ENCODE measurements at regions not wholly inside any gene's neighbourhood (a gene's known extent, or its start where the extent isn't known, plus 50 kb on each side); places are given as distances from the start of the nearest gene placed in this dataset.
A peak's percentile ranks its signal among the peaks of the same experiment; 100 is the strongest.

DNA sequence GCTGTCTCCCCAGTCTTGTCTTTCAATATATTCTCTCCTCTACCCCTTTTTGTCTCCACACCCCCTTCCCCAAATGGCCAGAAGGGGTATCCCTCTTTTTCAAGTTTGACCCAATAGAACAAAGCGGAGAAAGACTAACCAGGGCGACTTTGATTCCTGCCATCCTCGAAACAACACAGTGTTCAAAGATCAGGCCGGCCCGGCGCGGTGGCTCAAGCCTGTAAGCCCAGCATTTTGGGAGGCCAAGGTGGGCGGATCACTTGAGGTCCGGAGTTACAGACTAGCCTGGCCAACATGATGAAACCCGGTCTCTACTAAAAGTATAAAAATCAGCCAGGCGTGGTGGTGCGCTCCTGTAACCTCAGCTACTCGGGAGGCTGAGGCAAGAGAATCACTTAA lies 77.0 kb upstream of the IFNAR2 start:
- no peak for TF ChIP-seq PAX5 (IDR thresholded peaks at IDR 0.05; ENCODE audit: insufficient read depth, low read length, severe bottlenecking)
- no peak for DNase-seq (ENCODE audit: insufficient read length, low spot score)

DNA sequence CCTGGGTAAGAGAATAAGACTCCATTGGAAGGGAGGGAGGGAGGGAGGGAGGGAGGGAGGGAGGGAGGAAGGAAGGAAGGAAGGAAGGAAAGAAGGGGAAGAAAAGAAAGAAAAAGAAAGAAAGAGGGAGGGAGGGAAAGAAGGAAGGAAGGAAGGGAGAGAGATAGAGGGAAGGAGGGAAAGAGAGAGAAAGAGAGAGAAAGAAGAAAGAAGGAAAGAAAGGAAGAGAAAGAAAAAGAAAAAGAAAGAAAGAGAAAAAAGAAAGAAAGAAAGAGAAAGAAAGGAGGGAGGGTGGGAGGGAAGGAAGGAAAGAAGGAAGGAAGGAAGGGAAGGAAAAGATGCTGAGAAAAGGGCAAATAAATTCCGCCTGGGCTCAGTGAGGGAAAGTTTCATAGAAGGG lies 74.7 kb upstream of the IFNAR2 start:
- no peak for DNase-seq (ENCODE audit: insufficient read length, low spot score)
- FAIRE-seq = no peak
- TF ChIP-seq TAF1 (IDR thresholded peaks at IDR 0.05; ENCODE audit: low read depth, low read length) (no peak), POLR2AphosphoS5 (IDR thresholded peaks at IDR 0.05; ENCODE audit: low read depth, low read length) (no peak), POLR2A (IDR thresholded peaks at IDR 0.05; ENCODE audit: low read depth, low read length) (no peak), PAX5 (IDR thresholded peaks at IDR 0.05; ENCODE audit: insufficient read depth, low read length, severe bottlenecking) (no peak), POU2F2 (IDR thresholded peaks at IDR 0.05; ENCODE audit: low read depth, low read length) (no peak), SPI1 (IDR thresholded peaks at IDR 0.05; ENCODE audit: low read depth, low read length) (no peak)

More for the DNA sequence above, 77.0 kb upstream of the IFNAR2 start:
- no peak for FAIRE-seq

DNA sequence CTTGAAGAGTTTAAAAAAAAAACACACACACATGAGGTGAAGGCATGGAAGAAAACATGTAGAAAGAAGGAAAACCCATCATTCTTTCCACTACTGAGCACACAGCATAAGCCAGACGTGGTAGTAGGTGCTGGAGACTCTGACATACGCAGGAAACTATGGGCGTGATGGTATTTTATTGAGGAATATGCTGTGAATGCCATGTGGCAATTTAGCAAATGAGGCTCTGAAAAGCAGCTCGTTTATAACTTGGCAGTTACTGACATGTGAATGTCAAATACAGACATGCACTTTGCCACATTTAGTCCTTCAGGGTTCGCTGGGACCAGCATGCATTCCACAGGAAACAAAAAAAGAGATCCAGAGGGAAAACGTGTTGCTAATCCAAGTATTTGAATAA lies 74.3 kb upstream of the IFNAR2 start:
- TF ChIP-seq TAF1 (IDR thresholded peaks at IDR 0.05; ENCODE audit: low read depth, low read length) = no peak
- TF ChIP-seq POLR2AphosphoS5 (IDR thresholded peaks at IDR 0.05; ENCODE audit: low read depth, low read length) = no peak
- no peak for TF ChIP-seq SPI1 (IDR thresholded peaks at IDR 0.05; ENCODE audit: low read depth, low read length)
- TF ChIP-seq PAX5 (IDR thresholded peaks at IDR 0.05; ENCODE audit: insufficient read depth, low read length, severe bottlenecking) = no peak
- TF ChIP-seq POU2F2 (IDR thresholded peaks at IDR 0.05; ENCODE audit: low read depth, low read length) = no peak
- TF ChIP-seq POLR2A (IDR thresholded peaks at IDR 0.05; ENCODE audit: low read depth, low read length) = no peak
- DNase-seq (ENCODE audit: insufficient read length, low spot score) (no peak), FAIRE-seq (no peak)

DNA sequence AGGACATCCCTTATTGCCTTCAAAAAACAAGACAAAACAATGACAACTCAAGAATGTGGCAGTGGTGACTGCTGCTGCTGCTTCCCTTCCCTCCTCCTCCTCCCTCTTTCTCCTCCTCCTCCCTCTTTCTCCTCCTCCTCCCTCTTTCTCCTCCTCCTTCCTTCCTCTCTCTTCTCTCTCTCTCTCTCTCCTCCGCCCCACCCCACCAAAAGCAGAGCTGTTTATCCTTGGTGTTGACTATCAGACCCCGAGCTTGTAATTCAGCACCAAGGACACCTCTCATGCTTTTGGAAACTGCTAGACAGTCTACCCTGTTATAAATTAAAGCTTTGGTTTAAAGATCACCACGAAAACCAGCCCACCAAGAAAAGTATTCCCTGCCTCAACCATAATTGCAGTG lies 72.4 kb upstream of the IFNAR2 start:
- FAIRE-seq (no peak), DNase-seq (ENCODE audit: insufficient read length, low spot score) (no peak)
- TF ChIP-seq POU2F2 (IDR thresholded peaks at IDR 0.05; ENCODE audit: low read depth, low read length) (no peak), POLR2A (IDR thresholded peaks at IDR 0.05; ENCODE audit: low read depth, low read length) (no peak), TAF1 (IDR thresholded peaks at IDR 0.05; ENCODE audit: low read depth, low read length) (no peak)

DNA sequence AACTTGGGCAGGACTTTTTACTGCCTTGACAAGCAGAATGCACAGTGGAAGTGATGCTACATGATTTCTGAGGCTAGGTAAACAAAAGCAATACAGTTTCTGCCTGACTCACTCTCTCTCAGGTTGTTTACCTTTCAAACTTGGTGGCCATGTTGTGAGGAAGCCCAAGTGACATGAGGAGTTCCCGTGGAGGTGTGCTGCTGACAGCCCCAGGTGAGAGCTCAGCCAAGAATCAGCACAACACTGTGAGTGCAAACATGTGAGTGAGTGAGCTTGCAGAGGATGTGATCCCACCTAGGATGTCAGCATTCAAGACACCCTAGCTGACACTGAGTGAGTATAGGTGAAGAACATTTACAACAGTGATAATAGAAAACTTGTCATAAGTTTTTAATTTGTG lies 71.1 kb upstream of the IFNAR2 start:
- FAIRE-seq (no peak), DNase-seq (ENCODE audit: insufficient read length, low spot score) (no peak)
- no peak for TF ChIP-seq TAF1 (IDR thresholded peaks at IDR 0.05; ENCODE audit: low read depth, low read length)
- no peak for TF ChIP-seq POU2F2 (IDR thresholded peaks at IDR 0.05; ENCODE audit: low read depth, low read length)
- TF ChIP-seq SPI1 (IDR thresholded peaks at IDR 0.05; ENCODE audit: low read depth, low read length) = no peak
- no peak for TF ChIP-seq PAX5 (IDR thresholded peaks at IDR 0.05; ENCODE audit: insufficient read depth, low read length, severe bottlenecking)
- no peak for TF ChIP-seq POLR2A (IDR thresholded peaks at IDR 0.05; ENCODE audit: low read depth, low read length)
- TF ChIP-seq POLR2AphosphoS5 (IDR thresholded peaks at IDR 0.05; ENCODE audit: low read depth, low read length) = no peak

DNA sequence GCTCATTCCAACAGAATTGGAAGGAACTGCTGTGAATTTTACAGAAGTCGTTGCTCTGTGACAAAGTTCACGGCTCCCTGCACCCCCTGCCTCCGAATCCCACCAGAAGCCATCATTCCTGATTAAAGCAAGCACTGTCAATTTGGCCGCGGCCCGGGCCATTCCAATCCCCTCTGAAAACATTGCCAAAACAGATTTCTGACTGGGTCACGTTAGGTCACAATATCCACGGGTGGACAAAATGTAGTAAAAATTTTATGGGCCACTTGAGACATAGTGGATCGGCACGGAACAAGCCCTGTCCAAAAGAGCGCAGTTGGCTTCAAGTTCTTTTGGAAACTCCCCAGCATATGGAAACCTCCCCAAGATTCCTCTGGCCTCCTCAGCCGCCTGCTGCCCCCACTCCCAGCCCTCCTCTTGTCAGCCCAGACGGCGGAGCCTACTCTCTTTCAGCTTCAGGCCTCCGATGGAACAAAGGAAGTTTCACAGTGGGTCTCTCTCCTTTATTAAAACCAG lies 67.2 kb upstream of the IFNAR2 start:
- FAIRE-seq = no peak

DNA sequence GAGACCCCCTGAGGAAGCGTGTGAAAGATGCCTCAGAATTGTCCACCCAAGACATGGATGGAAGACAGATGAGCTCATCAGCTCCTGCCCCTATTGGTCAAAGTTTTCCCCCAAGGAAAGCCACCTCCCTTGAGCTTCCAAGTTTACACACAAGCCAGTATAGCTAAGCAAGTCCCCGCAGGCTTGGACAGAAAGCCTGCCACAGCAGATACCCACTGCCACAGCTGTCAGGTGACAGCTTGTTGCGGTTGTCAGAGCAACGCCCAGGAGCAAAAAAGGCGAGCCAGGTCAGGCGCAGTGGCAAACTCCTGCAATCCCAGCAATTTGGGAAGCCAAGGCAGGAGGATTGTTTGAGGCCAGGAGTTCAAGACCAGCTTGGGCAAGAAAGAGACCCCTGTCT lies 60.9 kb upstream of the IFNAR2 start:
- TF ChIP-seq POLR2AphosphoS5 (IDR thresholded peaks at IDR 0.05; ENCODE audit: low read depth, low read length) = no peak
- TF ChIP-seq SPI1 (IDR thresholded peaks at IDR 0.05; ENCODE audit: low read depth, low read length) = no peak
- no peak for TF ChIP-seq TAF1 (IDR thresholded peaks at IDR 0.05; ENCODE audit: low read depth, low read length)
- no peak for TF ChIP-seq POLR2A (IDR thresholded peaks at IDR 0.05; ENCODE audit: low read depth, low read length)
- TF ChIP-seq PAX5 (IDR thresholded peaks at IDR 0.05; ENCODE audit: insufficient read depth, low read length, severe bottlenecking) = no peak
- no peak for TF ChIP-seq POU2F2 (IDR thresholded peaks at IDR 0.05; ENCODE audit: low read depth, low read length)
- FAIRE-seq (no peak), DNase-seq (ENCODE audit: insufficient read length, low spot score) (no peak)

More for the DNA sequence above, 67.2 kb upstream of the IFNAR2 start:
- TF ChIP-seq POU2F2 (IDR thresholded peaks at IDR 0.05; ENCODE audit: low read depth, low read length) (no peak), PAX5 (IDR thresholded peaks at IDR 0.05; ENCODE audit: insufficient read depth, low read length, severe bottlenecking) (no peak), SPI1 (IDR thresholded peaks at IDR 0.05; ENCODE audit: low read depth, low read length) (no peak), TAF1 (IDR thresholded peaks at IDR 0.05; ENCODE audit: low read depth, low read length) (no peak), POLR2A (IDR thresholded peaks at IDR 0.05; ENCODE audit: low read depth, low read length) (no peak), POLR2AphosphoS5 (IDR thresholded peaks at IDR 0.05; ENCODE audit: low read depth, low read length) (no peak)
- DNase-seq (ENCODE audit: insufficient read length, low spot score) = no peak

DNA sequence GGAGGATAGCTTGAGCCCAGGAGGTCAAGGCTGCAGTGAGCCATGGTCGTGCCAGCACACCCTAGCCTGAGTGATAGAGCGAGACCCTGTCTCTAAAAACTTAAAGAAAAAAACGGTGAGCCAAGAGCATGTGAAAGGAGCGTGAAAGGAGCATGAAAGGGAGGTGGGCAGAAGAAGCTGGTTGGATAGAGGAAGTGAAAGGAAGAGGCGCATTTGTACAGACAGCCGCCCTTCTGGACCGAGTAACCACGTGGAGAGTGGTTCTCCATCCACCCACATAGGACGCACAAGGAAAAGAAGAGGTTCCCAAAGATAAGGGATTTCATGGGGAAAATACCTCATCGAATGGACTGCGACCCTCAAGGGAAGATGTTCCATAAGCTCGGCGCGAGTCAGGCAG lies 60.4 kb upstream of the IFNAR2 start:
- FAIRE-seq = no peak
- TF ChIP-seq POU2F2 (IDR thresholded peaks at IDR 0.05; ENCODE audit: low read depth, low read length) = no peak
- TF ChIP-seq POLR2A (IDR thresholded peaks at IDR 0.05; ENCODE audit: low read depth, low read length) = no peak
- peak; percentile 78 for TF ChIP-seq SPI1 (IDR thresholded peaks at IDR 0.05; ENCODE audit: low read depth, low read length)
- DNase-seq (ENCODE audit: insufficient read length, low spot score) = no peak

DNA sequence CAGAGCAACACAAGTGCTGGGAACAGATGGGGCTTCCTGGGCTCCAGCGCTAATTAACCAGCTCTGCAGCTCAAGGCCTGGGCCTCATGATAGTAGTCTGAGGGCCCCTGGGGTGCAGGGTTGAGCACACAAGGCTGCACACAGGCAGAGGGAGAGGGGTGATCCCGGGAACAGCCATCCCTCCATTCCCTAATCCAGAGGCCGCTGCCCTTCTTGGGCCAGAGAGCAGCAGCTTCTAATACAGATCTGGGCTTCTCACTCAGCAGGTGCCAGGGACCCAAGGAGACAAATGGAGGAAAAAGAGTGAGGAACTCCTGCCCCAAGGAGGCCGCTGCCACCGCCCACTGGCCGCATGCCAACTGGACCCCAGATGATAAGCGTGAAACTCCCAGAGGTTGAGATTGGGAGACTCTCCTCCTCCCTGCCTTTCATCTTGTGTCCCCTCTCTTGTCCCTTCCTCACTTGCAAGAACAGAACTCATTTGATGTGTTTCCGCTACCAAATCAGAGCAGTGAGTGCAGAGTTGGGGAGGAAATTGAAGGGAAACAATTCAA lies 58.0 kb upstream of the IFNAR2 start:
- DNase-seq (ENCODE audit: insufficient read length, low spot score) (no peak), FAIRE-seq (no peak)
- TF ChIP-seq PAX5 (IDR thresholded peaks at IDR 0.05; ENCODE audit: insufficient read depth, low read length, severe bottlenecking) (no peak), POLR2A (IDR thresholded peaks at IDR 0.05; ENCODE audit: low read depth, low read length) (no peak), POU2F2 (IDR thresholded peaks at IDR 0.05; ENCODE audit: low read depth, low read length) (no peak), POLR2AphosphoS5 (IDR thresholded peaks at IDR 0.05; ENCODE audit: low read depth, low read length) (no peak), SPI1 (IDR thresholded peaks at IDR 0.05; ENCODE audit: low read depth, low read length) (no peak), TAF1 (IDR thresholded peaks at IDR 0.05; ENCODE audit: low read depth, low read length) (no peak)

DNA sequence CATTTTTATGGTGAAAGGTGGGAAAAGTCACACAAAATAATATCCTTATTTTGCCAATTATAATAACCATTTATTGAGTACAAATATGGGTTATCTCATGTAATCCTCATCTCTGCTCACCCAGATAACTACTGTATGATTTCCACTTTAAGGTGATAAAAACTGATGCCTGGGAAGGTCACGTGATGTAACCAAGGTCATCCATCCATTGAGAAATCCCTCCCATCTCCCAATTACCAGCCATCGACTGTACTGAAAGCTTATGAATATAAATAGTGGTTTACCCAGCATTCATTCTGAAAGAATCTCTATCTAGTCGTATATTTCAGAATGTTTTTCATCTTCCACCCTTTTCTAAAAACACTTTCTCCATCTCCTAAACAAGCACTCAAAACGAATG lies 55.0 kb upstream of the IFNAR2 start:
- FAIRE-seq (no peak), DNase-seq (ENCODE audit: insufficient read length, low spot score) (no peak)
- TF ChIP-seq POLR2A (IDR thresholded peaks at IDR 0.05; ENCODE audit: low read depth, low read length) (no peak), SPI1 (IDR thresholded peaks at IDR 0.05; ENCODE audit: low read depth, low read length) (no peak), POLR2AphosphoS5 (IDR thresholded peaks at IDR 0.05; ENCODE audit: low read depth, low read length) (no peak), POU2F2 (IDR thresholded peaks at IDR 0.05; ENCODE audit: low read depth, low read length) (no peak), PAX5 (IDR thresholded peaks at IDR 0.05; ENCODE audit: insufficient read depth, low read length, severe bottlenecking) (no peak)
